Parathyroid adenoma (tissue), 2 donors: ENCODE measurements at regions not wholly inside any gene's neighbourhood (a gene's known extent, or its start where the extent isn't known, plus 50 kb on each side); places are given as distances from the start of the nearest gene placed in this dataset.

ENCODE experiments used
- H2AFZ ChIP-seq: fragments of 300-600 bp; sonication (generic); one replicate; pipeline ENCODE4 v1.7.0; 2017; ENCODE audit warnings: antibody characterized with exemption, mild to moderate bottlenecking
- H3K27ac ChIP-seq: fragments of 300-600 bp; sonication (generic); one replicate; pipeline ENCODE4 v1.7.0; 2017
- H3K27me3 ChIP-seq: fragments of 300-600 bp; sonication (generic); one replicate; pipeline ENCODE4 v1.7.0; 2017; ENCODE audit warnings: low read length; ENCODE audit not compliant: control insufficient read depth, insufficient read depth
- H3K36me3 ChIP-seq: fragments of 300-600 bp; sonication (generic); one replicate; pipeline ENCODE4 v1.7.0; 2017; ENCODE audit warnings: low read length; ENCODE audit not compliant: control insufficient read depth, insufficient read depth
- H3K4me1 ChIP-seq: fragments of 300-600 bp; sonication (generic); one replicate; pipeline ENCODE4 v1.7.0; 2017; ENCODE audit warnings: control low read depth
- H3K4me2 ChIP-seq: fragments of 300-600 bp; sonication (generic); one replicate; pipeline ENCODE4 v1.7.0; 2017; ENCODE audit warnings: low read length
- H3K4me3 ChIP-seq: fragments of 300-600 bp; sonication (generic); one replicate; pipeline ENCODE4 v1.7.0; 2017; ENCODE audit warnings: low read depth, low read length
- H3K79me2 ChIP-seq: fragments of 300-600 bp; sonication (generic); one replicate; pipeline ENCODE4 v1.7.0; 2017; ENCODE audit warnings: control low read depth
- H3K9ac ChIP-seq: fragments of 300-600 bp; sonication (generic); one replicate; pipeline ENCODE4 v1.7.0; 2017; ENCODE audit warnings: mild to moderate bottlenecking
- H3K9me3 ChIP-seq: fragments of 300-600 bp; sonication (generic); one replicate; pipeline ENCODE4 v1.7.0; 2017; ENCODE audit warnings: low read length; ENCODE audit not compliant: control insufficient read depth
- TF ChIP-seq, protein P1 (sequence below): fragments of 300-600 bp; sonication (generic); IDR thresholded peaks from one replicate; pipeline ENCODE4 v1.7.0; 2017; ENCODE audit warnings: antibody characterized with exemption, mild to moderate bottlenecking
- donor health status: primary hyperparathyroidism.

DNA sequence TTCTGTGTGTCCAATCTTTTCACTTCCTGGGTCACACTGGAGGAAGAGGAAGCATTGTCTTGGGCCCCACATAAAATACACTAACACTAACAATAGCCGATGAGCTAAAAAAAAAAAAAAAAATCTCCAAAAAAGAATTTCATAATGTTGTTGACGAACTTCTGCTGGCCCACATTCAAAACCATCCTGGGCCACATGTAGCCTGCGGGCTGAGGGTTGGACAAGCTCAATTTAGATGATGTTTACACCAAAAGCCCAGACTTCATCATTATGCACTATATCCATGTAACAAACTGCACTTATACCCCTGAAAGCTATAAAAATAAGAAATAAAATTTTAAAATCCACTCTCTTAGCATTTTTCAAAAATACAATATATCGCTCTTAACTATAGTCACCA, 187.8 kb upstream of the PTBP2 start:
- TF ChIP-seq, protein P1, sequence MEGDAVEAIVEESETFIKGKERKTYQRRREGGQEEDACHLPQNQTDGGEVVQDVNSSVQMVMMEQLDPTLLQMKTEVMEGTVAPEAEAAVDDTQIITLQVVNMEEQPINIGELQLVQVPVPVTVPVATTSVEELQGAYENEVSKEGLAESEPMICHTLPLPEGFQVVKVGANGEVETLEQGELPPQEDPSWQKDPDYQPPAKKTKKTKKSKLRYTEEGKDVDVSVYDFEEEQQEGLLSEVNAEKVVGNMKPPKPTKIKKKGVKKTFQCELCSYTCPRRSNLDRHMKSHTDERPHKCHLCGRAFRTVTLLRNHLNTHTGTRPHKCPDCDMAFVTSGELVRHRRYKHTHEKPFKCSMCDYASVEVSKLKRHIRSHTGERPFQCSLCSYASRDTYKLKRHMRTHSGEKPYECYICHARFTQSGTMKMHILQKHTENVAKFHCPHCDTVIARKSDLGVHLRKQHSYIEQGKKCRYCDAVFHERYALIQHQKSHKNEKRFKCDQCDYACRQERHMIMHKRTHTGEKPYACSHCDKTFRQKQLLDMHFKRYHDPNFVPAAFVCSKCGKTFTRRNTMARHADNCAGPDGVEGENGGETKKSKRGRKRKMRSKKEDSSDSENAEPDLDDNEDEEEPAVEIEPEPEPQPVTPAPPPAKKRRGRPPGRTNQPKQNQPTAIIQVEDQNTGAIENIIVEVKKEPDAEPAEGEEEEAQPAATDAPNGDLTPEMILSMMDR: no peak
- H3K79me2 ChIP-seq: no peaks in the 10 kb centered on the region

DNA sequence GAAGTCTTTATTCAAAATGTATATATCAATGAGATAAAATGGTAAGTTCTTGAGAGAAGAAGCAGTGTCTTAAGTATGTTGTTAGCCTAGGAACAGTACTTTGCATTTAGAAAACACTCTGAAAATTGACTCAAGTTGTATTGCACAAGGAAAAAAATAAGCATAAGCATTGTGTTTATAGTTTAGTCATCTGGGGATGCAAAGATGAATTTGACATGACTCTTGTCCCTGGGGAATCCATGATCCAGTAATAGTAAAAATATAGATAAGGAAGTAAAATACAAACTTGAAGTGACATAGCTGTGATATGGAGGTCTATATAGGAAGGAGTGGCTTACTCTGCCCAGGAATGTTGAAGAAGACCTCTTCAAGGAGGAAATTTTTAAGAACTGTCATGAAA, 185.0 kb upstream of the PTBP2 start:
- H3K4me2 ChIP-seq: no peak overlapping the region
- H3K36me3 ChIP-seq: no peaks in the 10 kb centered on the region
- no peaks in the 10 kb centered on the region for H3K79me2 ChIP-seq
- H3K27ac ChIP-seq: no peak overlapping the region
- no peaks in the 10 kb centered on the region for H3K27me3 ChIP-seq
- no peak overlapping the region for H3K9ac ChIP-seq
- H3K4me3 ChIP-seq: no peak overlapping the region
- TF ChIP-seq, protein P1: no peak
- no peaks in the 10 kb centered on the region for H3K4me1 ChIP-seq
- H3K9me3 ChIP-seq: no peaks in the 10 kb centered on the region
- H2AFZ ChIP-seq: no peak overlapping the region

More for the DNA sequence above, 187.8 kb upstream of the PTBP2 start:
- Histone ChIP-seq H3K4me1 (no peaks in the 10 kb centered on the region), H3K4me2 (no peak overlapping the region), H3K27me3 (no peaks in the 10 kb centered on the region), H3K4me3 (no peak overlapping the region), H3K36me3 (no peaks in the 10 kb centered on the region), H3K9ac (no peak overlapping the region), H3K27ac (no peak overlapping the region), H3K9me3 (no peaks in the 10 kb centered on the region), H2AFZ (no peak overlapping the region)

DNA sequence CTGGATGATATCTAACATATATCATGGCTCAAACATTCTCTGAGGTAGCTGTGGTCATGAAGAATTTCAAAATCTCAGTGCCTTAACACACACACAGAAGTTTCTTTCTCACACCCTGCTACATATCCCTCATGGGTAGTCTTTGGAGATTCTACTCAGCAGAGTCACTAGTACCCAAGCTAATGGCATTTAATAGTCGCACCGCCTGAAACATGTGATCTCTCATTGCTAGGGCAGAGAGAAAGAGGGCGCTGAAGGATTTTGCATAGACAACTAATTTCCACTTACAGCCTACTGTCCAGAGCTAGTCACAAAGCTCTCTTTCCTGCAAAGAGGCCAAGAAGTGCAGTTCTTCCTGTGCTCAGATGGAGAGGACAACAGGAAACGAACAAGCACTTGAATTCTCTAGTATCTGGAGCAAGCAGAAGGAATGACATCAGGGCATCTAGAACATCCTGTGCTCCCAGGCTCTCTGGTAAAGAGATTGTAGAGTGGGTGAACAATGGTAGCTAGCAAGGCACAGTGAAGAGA, 183.4 kb upstream of the PTBP2 start:
- H3K9me3 ChIP-seq: no peaks in the 10 kb centered on the region
- H3K9ac ChIP-seq: no peak overlapping the region
- no peak overlapping the region for H3K4me3 ChIP-seq
- TF ChIP-seq, protein P1: no peak
- H2AFZ ChIP-seq: no peak overlapping the region
- H3K36me3 ChIP-seq: no peaks in the 10 kb centered on the region
- no peaks in the 10 kb centered on the region for H3K79me2 ChIP-seq
- H3K4me2 ChIP-seq: no peak overlapping the region
- peak overlapping the region; percentile 29 for H3K27ac ChIP-seq
- H3K4me1 ChIP-seq: no peaks in the 10 kb centered on the region
- no peaks in the 10 kb centered on the region for H3K27me3 ChIP-seq

DNA sequence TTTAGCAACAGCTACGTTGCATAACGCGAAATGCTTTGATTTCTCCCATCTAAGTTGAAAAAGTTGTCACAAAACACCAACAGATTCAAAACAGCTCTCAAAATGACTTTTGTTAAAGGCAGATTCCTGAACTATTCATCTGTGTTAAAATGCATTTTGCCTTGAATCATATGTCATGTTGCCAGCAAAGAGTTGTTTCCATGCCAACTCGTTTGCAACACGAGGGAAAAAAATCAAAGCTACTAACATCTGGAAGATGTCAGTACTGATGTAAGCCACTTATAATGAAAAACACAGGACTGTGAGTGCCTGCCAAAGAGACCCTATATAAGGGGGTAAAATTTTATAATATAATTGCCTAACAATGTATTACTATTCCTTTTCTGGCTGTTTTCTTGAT, 182.7 kb upstream of the PTBP2 start:
- no peak overlapping the region for H3K9ac ChIP-seq
- H3K9me3 ChIP-seq: no peaks in the 10 kb centered on the region
- no peak overlapping the region for H2AFZ ChIP-seq
- no peaks in the 10 kb centered on the region for H3K36me3 ChIP-seq
- TF ChIP-seq, protein P1: no peak
- H3K4me3 ChIP-seq: no peak overlapping the region
- H3K27me3 ChIP-seq: no peaks in the 10 kb centered on the region
- peak overlapping the region; percentile 29 for H3K27ac ChIP-seq
- H3K4me1 ChIP-seq: no peaks in the 10 kb centered on the region
- no peaks in the 10 kb centered on the region for H3K79me2 ChIP-seq
- no peak overlapping the region for H3K4me2 ChIP-seq

DNA sequence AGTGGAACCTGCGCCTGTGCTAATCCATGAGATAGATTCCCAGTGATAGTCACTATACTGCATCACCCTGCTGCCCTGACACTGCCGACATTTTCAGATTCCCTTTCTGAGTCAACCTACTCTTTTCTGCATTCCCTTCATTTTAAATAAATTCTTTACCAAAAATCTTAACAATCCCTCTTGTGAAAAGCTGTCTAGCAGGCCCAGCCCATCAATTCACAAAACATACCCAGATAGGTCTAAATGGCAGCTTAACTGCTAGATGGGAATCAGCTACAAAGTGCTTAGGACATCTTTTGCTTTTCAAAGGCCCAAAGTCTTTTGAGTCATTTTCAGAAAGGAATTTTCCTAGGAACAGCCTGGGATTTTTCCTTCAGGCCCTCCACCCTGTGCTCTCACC, 180.1 kb upstream of the PTBP2 start:
- Histone ChIP-seq H3K27me3 (no peaks in the 10 kb centered on the region), H3K9me3 (no peaks in the 10 kb centered on the region), H3K4me1 (no peaks in the 10 kb centered on the region), H3K27ac (no peak overlapping the region), H3K36me3 (no peaks in the 10 kb centered on the region), H3K79me2 (no peaks in the 10 kb centered on the region), H3K4me3 (no peak overlapping the region), H3K4me2 (no peak overlapping the region), H2AFZ (no peak overlapping the region), H3K9ac (no peak overlapping the region)
- TF ChIP-seq, protein P1: no peak
